IPS-15b (cell line): ENCODE measurements at regions not wholly inside any gene's neighbourhood (a gene's known extent, or its start where the extent isn't known, plus 50 kb on each side); places are given as distances from the start of the nearest gene placed in this dataset.

Experiments
- H3K27me3 ChIP-seq: one replicate; pipeline ENCODE4 v1.6.1; 2013; ENCODE audit warnings: low read length; ENCODE audit not compliant: control insufficient read depth, insufficient read depth
- H3K36me3 ChIP-seq: one replicate; pipeline ENCODE4 v1.6.1; 2013; ENCODE audit warnings: low read length; ENCODE audit not compliant: control insufficient read depth, insufficient read depth
- H3K4me1 ChIP-seq: one replicate; pipeline ENCODE4 v1.6.1; 2013; ENCODE audit warnings: mild to moderate bottlenecking, low read length; ENCODE audit not compliant: control insufficient read depth, insufficient read depth
- H3K4me3 ChIP-seq: one replicate; pipeline ENCODE4 v1.5.1; 2013; ENCODE audit warnings: low read depth, low read length
- H3K9ac ChIP-seq: one replicate; pipeline ENCODE4 v1.6.1; 2013; ENCODE audit warnings: low read depth, mild to moderate bottlenecking, low read length
- H3K9me3 ChIP-seq: one replicate; pipeline ENCODE4 v1.6.1; 2013; ENCODE audit warnings: mild to moderate bottlenecking, low read length; ENCODE audit not compliant: control insufficient read depth, insufficient read depth

- Histone ChIP-seq H3K9me3 (no peaks in the 10 kb centered on the region), H3K9ac (no peak overlapping the region), H3K27me3 (no peaks in the 10 kb centered on the region), H3K4me3 (no peak overlapping the region), H3K36me3 (no peaks in the 10 kb centered on the region), H3K4me1 (peaks cover 14% of the 10 kb centered on the region)
Measured at GRCh38 chr11:92554688-92555087, 330.1 kb downstream of the FAT3 start.

GRCh38 chr11:92556431-92556830 is 331.8 kb downstream of the FAT3 start:
- no peaks in the 10 kb centered on the region for H3K4me1 ChIP-seq
- no peak overlapping the region for H3K9ac ChIP-seq
- no peaks in the 10 kb centered on the region for H3K9me3 ChIP-seq
- H3K4me3 ChIP-seq: no peak overlapping the region
- no peaks in the 10 kb centered on the region for H3K27me3 ChIP-seq
- H3K36me3 ChIP-seq: no peaks in the 10 kb centered on the region

GRCh38 chr11:92557879-92558278 is 333.3 kb downstream of the FAT3 start:
- Histone ChIP-seq H3K36me3 (no peaks in the 10 kb centered on the region), H3K4me1 (no peaks in the 10 kb centered on the region), H3K9me3 (no peaks in the 10 kb centered on the region), H3K9ac (no peak overlapping the region), H3K4me3 (no peak overlapping the region), H3K27me3 (no peaks in the 10 kb centered on the region)

- H3K9ac ChIP-seq: no peak overlapping the region
- H3K36me3 ChIP-seq: no peaks in the 10 kb centered on the region
- H3K9me3 ChIP-seq: no peaks in the 10 kb centered on the region
- H3K27me3 ChIP-seq: no peaks in the 10 kb centered on the region
- H3K4me3 ChIP-seq: no peak overlapping the region
- no peaks in the 10 kb centered on the region for H3K4me1 ChIP-seq
Measured at GRCh38 chr11:92558323-92558722, 333.7 kb downstream of the FAT3 start.

GRCh38 chr11:92569726-92570125 is 345.1 kb downstream of the FAT3 start:
- Histone ChIP-seq H3K36me3 (no peaks in the 10 kb centered on the region), H3K9me3 (no peaks in the 10 kb centered on the region), H3K4me3 (no peak overlapping the region), H3K27me3 (no peaks in the 10 kb centered on the region), H3K4me1 (peaks cover 5% of the 10 kb centered on the region), H3K9ac (no peak overlapping the region)

GRCh38 chr11:92572559-92572958 is 347.9 kb downstream of the FAT3 start:
- no peaks in the 10 kb centered on the region for H3K27me3 ChIP-seq
- no peak overlapping the region for H3K9ac ChIP-seq
- no peak overlapping the region for H3K4me3 ChIP-seq
- peaks cover 5% of the 10 kb centered on the region for H3K4me1 ChIP-seq
- no peaks in the 10 kb centered on the region for H3K36me3 ChIP-seq
- no peaks in the 10 kb centered on the region for H3K9me3 ChIP-seq

GRCh38 chr11:92576315-92576714 is 351.7 kb downstream of the FAT3 start:
- Histone ChIP-seq H3K27me3 (no peaks in the 10 kb centered on the region), H3K36me3 (no peaks in the 10 kb centered on the region), H3K9me3 (no peaks in the 10 kb centered on the region), H3K4me1 (no peaks in the 10 kb centered on the region), H3K4me3 (no peak overlapping the region), H3K9ac (no peak overlapping the region)

- no peak overlapping the region for H3K9ac ChIP-seq
- H3K9me3 ChIP-seq: no peaks in the 10 kb centered on the region
- H3K4me3 ChIP-seq: no peak overlapping the region
- H3K4me1 ChIP-seq: no peaks in the 10 kb centered on the region
- H3K27me3 ChIP-seq: no peaks in the 10 kb centered on the region
- no peaks in the 10 kb centered on the region for H3K36me3 ChIP-seq
Measured at GRCh38 chr11:92580908-92581307, 356.3 kb downstream of the FAT3 start.

GRCh38 chr11:92588393-92588792 is 363.8 kb downstream of the FAT3 start:
- Histone ChIP-seq H3K36me3 (no peaks in the 10 kb centered on the region), H3K9ac (no peak overlapping the region), H3K4me1 (no peaks in the 10 kb centered on the region), H3K9me3 (no peaks in the 10 kb centered on the region), H3K27me3 (no peaks in the 10 kb centered on the region), H3K4me3 (no peak overlapping the region)

- Histone ChIP-seq H3K27me3 (no peaks in the 10 kb centered on the region), H3K4me1 (no peaks in the 10 kb centered on the region), H3K9ac (no peak overlapping the region), H3K36me3 (no peaks in the 10 kb centered on the region), H3K9me3 (no peaks in the 10 kb centered on the region), H3K4me3 (no peak overlapping the region)
Measured at GRCh38 chr11:92589512-92589911, 364.9 kb downstream of the FAT3 start.

GRCh38 chr11:92591521-92591920 is 366.9 kb downstream of the FAT3 start:
- Histone ChIP-seq H3K9me3 (no peaks in the 10 kb centered on the region), H3K4me3 (no peak overlapping the region), H3K27me3 (no peaks in the 10 kb centered on the region), H3K36me3 (no peaks in the 10 kb centered on the region), H3K4me1 (no peaks in the 10 kb centered on the region), H3K9ac (no peak overlapping the region)

- H3K36me3 ChIP-seq: no peaks in the 10 kb centered on the region
- no peaks in the 10 kb centered on the region for H3K9me3 ChIP-seq
- no peaks in the 10 kb centered on the region for H3K27me3 ChIP-seq
- no peak overlapping the region for H3K4me3 ChIP-seq
- no peaks in the 10 kb centered on the region for H3K4me1 ChIP-seq
- no peak overlapping the region for H3K9ac ChIP-seq
Measured at GRCh38 chr11:92594251-92594650, 369.6 kb downstream of the FAT3 start.

- Histone ChIP-seq H3K4me1 (no peaks in the 10 kb centered on the region), H3K36me3 (no peaks in the 10 kb centered on the region), H3K9ac (no peak overlapping the region), H3K27me3 (no peaks in the 10 kb centered on the region), H3K4me3 (no peak overlapping the region), H3K9me3 (no peaks in the 10 kb centered on the region)
Measured at GRCh38 chr11:92595052-92595451, 370.4 kb downstream of the FAT3 start.
